Daoy (cell line): ENCODE measurements at regions not wholly inside any gene's neighbourhood (a gene's known extent, or its start where the extent isn't known, plus 50 kb on each side); places are given as distances from the start of the nearest gene placed in this dataset.

Source experiments
- DNase-seq: peaks from one replicate; pipeline ENCODE4 v3.0.0-alpha.2; 2015; ENCODE audit warnings: low read depth

DNA sequence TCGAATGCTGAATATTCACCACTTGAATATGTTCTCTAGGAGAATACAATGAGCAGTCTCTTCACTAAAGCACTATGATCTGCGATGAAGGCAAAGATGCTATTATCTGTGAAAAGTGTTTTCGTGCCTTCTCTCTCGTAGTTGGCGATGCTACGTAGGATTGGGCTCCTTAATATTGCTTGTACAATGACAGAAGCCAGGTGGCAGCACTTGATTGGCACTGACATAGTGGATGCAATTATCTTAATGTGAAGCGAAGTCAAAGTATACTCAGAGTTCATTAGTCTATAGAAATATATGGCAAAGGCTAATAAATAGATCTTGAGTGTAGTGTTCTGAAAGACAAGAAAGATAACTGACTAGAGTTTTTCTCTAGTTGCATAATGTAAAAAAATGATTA is 1135.7 kb upstream of the AGA start:
- DNase-seq: peak; percentile 1

DNA sequence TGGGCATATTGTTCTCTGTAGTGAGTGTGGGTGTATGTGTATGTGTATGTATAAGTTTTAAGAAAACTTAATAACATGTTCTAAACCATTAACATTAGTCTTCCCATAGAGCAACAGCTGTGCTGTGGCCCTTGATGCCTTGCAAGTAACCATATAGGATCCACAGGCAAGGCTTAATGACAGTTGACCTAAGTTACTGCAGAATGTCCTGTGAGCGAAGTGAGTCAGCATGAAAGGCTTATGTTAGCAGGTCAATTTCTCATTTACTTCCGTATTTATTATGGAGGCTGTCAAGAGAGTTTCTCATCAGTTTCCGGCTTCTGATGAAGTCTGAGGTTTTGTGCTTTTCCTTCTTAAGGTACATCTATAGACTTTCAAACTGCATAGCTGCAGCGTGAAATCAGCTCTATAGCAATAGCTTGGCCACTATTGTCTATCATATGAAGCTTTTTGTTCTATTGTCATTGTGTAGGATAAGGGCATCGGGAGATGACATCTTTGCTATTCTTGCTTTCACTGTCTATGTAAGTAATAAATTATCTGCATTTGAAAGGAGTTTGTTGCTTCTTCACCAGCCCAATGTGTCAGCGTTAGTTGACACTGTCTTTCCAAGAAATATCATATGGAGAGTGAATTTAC is 1153.4 kb upstream of the AGA start:
- DNase-seq: no peak

DNA sequence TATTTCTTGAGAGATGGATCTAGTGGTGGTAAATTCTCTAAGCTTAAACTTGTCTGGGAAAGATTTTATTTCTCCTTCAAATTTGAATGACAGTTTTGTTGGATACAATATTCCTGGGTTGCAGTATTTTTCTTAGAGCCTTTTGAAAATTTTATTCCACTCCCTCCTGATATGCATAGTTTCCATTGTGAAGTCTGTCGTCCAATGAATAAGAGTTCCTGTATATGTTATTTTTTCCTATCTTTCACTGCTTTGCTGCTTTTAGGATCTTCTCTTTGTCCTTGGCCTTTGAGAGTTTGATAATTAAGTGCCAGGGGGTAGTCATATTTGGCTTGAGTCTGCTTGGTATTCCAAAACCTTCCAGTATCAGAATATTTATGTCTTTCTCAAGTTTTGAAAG is 1156.4 kb upstream of the AGA start:
- DNase-seq: no peak

DNA sequence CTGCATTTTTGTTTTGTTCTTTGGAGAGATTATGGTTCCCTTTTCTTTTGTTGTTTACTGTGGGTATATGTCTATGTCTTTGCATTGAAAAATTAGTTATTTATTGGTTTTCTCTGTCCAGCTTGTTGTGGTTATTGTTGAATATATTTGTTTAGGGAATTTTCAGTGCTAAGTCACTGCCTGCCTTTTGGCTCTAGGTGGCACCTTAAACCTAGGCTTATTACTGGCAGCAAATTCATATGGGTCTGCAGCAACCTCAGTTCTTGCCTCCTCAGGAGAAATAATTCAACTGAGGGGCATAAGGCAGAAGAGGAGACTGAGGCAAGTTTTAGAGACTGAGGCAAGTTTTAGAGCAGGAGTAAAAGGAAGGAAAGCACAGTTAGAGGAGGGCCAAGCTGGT is 1157.3 kb upstream of the AGA start:
- DNase-seq: no peak

DNA sequence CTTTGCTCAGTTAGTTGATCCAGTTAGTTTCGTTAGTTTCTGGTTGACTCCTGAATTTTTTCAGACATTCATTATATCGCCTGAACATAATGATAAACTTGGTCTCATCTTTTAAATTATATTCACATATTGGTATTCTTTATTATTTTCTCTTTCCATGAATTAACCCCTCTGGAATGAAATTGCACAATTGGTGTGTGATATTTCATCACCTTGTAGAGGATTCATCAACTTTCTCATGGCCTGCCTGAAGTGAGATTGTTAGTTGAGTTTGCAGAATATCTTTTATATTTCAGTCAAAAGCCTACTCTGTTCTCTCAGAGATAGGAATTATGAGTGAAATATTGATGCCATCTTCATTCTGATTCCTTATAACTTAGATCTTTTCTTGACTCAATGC is 1160.6 kb upstream of the AGA start:
- DNase-seq: no peak

DNA sequence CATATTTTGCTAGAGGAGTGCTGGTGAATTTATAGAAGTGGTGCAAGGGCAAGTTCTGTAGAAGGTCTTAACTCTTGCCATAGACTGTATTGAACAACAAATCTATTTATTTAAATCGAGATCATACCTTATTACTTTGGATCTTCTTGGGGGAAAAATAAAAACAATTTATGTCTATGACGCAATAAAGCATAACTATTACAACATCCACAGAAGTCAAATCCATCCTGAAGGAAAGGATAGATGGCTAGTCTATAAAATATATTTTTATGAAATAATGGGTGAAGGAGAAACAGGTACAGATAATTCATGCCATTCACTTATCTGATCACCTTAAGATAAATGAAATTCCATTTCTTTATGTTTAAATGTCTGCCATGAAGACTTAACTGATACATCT is 1168.8 kb upstream of the AGA start:
- DNase-seq: no peak

DNA sequence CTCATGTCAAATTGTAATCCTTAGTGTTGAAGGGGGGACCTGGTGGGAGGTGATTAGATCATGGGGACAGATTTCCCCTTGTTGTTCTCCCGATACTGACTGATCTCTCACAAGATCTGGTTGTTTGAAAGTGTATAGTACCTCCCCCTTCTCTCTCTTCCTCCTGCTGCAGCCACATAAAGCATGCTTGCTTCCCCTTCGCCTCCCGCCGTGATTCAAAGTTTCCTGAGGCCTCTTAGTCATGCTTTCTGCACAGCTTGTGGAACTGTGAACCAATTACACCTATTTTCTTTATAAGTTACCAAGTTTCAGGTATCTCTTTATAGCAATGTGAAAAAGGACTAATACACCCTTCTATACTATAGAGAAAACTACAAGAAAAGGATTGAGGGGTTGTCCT is 1170.5 kb upstream of the AGA start:
- DNase-seq: no peak

DNA sequence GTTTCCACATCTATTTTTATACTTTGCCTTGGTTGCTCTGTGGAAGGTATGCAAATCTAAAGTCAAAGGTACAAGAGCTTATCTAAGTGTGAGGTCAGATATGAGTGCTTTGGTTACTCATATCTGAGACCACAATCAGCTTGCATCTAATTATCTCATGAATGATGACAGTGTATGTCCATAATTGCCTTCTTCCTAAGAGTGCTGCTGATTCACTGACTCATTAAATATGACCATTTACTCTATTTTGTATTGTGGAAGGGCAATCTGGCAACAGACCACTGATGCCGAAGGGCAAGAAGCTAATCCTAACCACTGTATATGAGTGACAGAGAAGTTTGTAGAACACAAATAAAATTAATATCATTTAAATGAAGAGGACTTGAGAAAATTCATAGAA is 1190.2 kb upstream of the AGA start:
- peak; percentile 29 for DNase-seq

DNA sequence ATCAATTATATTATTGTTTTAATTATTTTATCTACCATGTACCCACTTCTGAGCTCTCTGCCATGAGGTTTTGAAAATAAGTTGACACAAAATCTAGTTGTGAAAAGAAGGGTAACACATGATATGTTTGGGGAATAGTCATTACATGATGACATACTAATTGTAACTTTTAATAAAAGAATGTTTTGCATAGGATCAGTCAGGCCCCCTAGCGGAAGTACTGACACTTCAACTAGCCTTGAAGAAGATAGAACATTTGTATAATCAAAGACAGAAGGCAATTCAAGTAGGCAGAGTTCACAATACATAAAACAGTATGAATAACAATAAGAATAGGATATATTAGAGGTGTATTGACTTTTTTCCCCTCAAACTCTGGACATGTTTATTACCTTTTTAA is 1191.0 kb upstream of the AGA start:
- DNase-seq: peak; percentile 1

DNA sequence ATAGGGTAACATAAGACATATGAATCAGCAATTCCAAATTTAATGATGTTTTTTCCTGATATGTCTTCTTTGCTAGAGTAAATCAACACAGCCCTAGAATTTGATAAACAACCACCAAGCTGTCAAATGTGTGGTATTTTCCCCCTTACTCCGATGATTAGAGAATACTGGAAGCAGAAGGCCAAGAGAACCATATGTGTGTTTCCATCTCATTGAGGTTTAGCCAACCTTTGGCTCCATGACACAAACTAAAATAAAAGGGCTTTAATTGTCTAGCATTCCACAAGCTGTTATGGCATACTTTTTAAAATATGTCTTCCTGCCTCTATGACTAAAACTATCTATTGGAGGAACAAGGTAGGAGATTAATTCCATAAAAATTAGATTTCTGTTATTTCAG is 1222.4 kb upstream of the AGA start:
- DNase-seq: no peak

DNA sequence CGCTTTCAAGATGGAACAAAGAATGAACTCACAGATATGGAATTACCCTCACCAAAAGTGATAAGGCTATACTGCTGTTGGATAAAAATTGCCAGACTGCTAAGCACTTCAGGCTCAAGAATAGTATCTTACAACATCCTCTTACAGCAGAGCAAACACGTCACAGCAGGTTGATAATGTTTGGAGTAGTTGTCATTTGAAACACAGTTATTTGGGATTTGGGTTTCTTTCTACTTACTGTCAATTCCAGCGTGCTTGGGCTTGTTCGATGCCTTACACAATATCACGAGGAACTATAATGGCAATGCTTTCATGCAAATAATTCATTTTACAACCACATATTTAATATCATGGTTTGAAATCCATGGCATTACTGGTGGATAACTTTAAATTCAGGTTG is 1223.7 kb upstream of the AGA start:
- DNase-seq: no peak

DNA sequence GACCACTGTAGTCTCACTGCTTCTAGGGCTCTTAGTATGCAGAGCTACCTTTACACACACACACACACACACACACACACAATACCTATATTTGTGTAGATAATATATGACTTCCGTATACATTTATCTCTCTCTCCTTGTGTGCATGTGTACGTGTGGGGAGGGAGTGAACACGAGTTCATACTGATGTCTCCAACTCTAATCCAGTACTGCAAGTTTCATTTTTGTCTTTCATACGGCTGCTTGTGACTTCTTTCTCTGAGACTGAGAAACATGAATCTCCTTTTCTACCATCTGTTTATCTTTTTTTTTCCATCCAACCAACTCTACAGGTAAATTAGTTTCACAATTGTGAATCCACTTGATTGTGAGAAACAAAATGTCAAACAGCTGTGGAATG is 1229.5 kb upstream of the AGA start:
- no peak for DNase-seq

DNA sequence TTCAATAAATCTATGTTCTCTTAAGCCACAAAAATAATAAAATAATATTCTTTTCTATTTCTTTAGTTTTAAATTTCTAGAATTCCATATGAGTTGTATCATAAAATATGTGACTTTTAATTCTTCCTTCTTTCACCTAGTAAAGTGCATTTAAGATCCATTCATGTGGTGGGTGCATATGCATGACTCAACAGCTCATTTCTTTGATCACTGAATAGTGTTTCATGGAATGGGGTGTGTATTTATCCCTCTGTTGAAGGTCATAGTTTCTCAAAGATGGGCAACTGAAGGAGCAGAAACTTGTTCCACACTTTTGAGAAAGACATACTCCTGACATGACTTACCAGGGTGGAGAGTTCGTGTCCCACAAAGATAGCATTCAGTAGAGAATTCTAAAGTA is 1230.3 kb upstream of the AGA start:
- no peak for DNase-seq

DNA sequence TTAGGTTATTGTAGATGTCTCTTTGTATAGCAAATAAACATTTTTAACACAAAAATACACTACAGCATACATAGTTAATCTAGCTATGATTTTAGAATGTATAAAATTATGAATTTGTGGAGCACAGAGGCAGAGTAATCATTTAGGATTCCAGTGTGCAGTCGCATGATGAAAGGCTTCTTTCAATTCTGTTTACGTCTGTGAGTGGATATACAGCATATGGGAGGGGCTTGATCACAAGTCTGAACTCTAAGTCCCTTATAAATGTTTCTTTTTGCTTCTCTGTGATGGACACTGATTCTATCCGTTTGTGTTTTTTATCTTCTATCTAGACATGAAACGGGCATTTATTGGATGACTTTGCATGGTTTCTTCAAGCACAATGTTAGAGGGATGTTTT is 1239.6 kb upstream of the AGA start:
- no peak for DNase-seq

DNA sequence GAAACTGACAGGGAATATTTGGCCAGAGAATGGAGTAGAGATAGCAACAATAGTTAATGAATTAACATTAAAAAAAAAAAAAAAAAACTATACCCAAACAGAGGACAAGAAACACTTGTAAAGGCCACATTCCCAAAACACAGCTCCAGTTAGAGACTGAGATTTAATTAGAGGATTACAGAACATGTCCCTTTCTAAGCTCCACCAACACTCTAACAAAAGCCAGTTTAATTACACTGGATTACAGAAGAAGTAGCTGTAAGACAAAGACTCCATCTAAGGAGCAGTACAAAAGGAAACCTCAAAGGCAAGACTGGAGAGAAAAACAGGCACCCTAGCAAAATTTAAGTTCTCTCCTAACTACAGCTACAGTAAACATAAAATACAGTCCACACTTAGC is 1247.7 kb upstream of the AGA start:
- DNase-seq: no peak

DNA sequence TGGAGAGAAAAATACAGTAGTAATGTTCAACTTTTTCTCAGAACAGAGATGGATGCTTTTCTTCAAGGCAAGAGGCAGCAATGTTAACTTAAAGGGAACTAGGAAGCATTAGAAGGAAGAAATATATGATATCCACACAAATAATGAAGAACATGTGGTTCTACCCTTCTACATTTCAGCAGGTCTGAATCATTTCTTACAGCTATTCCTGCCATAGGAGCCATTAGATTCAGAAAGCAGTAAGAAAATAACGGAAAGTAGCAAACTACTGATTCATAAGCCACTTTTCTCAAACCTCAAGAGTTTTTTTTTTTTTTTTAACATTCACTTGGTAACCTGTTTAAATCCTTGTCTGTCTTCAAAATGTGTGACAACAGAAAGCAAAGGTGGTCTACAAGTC is 1251.6 kb upstream of the AGA start:
- no peak for DNase-seq

DNA sequence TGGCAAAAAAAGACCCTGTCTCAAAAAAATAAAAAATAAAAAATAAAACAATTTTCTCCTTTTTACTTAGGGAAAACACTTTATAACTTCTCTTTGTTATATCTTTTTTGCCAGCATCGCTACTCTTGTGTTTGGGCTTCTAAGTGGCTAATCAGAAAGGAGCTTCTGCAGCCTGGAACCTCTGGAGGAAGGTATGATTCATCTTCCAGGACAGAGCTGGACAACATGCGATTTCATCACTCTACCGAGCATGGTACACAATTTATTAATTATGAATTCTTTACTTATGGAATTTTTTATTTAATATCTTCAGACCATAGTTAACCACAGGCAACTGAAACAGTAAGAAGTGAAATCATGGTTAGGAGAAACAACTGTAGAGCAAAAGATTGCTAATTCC is 1254.3 kb upstream of the AGA start:
- DNase-seq: no peak

DNA sequence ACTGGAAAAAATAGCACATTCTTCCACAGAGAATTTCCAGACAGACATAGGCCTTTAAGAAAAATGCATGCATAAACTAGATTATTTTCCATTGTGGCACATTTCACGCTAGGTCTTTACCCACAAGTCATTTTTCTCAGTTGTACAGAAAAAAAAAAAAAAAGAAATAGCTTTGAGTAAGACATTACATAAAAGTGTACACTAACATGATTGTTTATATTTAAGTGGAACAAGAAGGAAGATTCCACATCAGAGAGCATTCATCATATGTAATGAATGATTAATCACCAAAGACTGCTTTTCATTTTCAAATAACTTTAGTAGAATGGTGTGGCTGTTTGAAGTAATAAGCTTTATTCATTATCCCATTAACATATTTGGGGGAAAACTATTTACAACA is 1270.2 kb upstream of the AGA start:
- no peak for DNase-seq

DNA sequence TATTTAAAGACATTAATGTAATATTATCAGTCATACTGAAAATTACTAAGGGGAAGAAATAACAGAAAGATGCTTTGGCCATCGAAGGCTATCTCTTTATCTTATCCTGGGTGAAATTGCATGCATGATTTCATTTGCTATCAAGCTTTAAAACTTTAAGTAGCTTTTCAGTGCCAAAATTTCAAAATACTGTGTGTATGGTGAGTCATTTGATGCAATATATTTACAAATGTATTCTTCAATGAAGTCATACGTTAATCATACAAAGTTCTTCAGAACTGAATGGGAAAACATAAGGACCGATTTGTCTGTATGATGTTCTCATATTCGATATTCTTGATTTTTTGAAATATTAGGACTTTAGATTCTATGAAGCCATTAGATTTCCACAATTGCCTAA is 1295.8 kb upstream of the AGA start:
- no peak for DNase-seq

DNA sequence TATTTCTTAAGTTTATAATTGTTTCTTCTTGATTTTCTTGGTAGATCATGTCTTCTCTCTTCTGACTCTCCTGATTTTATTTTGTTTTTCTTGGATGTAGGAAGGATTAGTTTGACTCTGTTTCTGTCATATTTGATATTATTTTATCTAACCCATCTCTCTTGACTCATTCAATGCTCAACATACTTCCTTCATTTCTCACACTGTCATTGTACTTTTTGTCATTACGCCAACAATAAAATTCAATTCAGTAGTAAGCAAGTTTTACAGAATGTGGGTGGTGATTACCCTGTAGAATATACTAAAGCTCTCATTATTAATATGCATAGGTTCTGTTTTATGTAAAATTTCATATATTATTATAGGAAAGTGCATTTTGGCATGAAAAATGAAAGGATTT is 1303.0 kb upstream of the AGA start:
- DNase-seq: no peak

DNA sequence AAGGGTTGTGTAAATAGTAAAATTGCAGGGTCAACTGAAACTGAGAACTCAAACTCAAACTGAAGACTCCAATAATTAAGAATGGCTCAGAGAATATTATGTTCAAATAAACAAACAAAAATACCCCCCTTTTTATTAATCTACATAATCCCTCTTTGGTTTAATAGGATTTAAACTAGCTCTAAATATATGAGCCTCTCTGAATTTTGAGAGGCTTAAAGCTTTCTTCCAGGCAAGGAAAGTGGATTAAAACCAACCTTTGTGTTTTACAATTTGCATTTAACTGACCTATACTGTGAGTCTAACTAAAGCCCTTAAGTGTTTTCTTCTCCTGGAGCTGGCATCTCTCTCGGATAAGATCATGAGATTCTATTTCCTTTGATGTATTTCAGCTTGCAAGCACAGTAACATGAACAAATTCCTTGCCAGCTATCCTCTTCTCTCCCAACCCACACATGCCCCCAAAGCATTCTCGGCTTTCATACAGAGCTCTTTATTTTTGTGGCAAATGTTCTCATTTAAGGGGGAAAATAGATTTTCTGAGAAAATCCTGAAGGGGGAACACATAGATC is 1310.8 kb upstream of the AGA start:
- no peak for DNase-seq

DNA sequence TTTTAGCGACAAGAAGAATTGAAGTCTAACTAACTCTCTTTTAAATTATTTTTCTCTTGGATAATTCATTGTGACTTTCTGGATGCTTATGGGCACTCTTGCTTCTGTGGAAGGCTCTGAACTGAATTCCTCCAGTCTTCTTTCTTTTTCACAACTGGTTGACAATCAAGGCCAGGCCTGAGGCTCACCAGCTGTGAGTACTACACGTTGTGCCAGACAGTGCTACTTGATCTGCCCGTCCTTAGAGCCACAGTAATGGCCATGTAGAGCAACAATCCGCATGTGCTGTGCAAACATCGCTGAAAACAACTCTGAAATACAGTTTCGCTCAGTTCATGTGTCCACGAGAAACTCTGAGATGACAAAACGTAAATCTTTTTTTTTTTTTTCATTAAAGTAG is 1336.3 kb upstream of the AGA start:
- no peak for DNase-seq

DNA sequence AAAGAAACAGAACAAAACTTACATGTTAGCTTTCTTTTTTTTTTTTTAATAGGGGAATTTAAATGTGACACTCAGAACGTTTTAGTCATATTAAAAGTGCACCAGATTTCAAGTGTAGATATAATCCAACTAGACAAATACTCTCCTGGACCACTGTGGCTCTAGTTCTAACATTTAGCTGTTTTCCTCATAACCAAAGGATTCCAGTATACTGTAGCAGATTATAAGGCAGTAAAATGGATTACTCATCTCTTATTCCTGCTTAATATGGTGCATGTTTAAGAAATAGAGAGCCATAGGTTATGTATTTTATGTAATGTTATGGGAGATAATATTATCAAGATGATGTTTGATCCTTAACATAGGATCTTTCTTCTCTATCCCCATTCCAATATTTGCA is 1339.5 kb upstream of the AGA start:
- DNase-seq: no peak

DNA sequence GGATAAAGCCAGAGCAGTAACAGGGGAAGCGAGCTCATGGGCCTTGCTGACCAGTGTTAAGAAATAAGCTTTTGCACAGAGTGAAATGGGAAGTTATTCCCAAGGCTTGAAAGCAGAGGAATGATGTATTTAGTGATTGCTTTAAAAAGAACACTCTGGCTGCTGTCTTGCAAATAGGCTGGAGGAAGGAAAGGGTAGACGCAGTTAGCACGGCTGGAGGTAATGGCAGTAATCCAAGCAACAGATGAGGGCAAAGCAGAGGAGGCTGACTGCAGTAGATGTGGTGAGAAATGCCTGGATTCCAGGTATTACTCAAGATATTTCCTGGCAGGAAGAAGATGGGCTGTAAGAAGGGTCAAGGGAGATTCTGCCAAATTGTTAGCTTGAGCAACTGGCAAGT is 1342.3 kb upstream of the AGA start:
- no peak for DNase-seq
